PC-3 (cell line): ENCODE measurements at regions not wholly inside any gene's neighbourhood (a gene's known extent, or its start where the extent isn't known, plus 50 kb on each side); places are given as distances from the start of the nearest gene placed in this dataset.

ENCODE experiments used
- EZH2 ChIP-seq: fragments of 300-600 bp; sonication (generic); IDR thresholded peaks from one replicate; pipeline ENCODE4 v1.6.1; 2017; ENCODE audit warnings: antibody characterized with exemption, mild to moderate bottlenecking, low read length; ENCODE audit not compliant: unreplicated experiment
- EZH2phosphoT487 ChIP-seq: fragments of 300-600 bp; sonication (generic); IDR thresholded peaks from 2 replicates; pipeline ENCODE4 v1.6.1; 2018; ENCODE audit warnings: mild to moderate bottlenecking, antibody characterized with exemption, low read length, borderline replicate concordance
- TF ChIP-seq, protein P1 (sequence below): fragments of 300-600 bp; sonication (generic); conservative IDR thresholded peaks from 2 replicates; pipeline ENCODE4 v1.5.1; 2017; ENCODE audit warnings: antibody characterized with exemption, low read depth, mild to moderate bottlenecking, low read length

- TF ChIP-seq, protein P1, sequence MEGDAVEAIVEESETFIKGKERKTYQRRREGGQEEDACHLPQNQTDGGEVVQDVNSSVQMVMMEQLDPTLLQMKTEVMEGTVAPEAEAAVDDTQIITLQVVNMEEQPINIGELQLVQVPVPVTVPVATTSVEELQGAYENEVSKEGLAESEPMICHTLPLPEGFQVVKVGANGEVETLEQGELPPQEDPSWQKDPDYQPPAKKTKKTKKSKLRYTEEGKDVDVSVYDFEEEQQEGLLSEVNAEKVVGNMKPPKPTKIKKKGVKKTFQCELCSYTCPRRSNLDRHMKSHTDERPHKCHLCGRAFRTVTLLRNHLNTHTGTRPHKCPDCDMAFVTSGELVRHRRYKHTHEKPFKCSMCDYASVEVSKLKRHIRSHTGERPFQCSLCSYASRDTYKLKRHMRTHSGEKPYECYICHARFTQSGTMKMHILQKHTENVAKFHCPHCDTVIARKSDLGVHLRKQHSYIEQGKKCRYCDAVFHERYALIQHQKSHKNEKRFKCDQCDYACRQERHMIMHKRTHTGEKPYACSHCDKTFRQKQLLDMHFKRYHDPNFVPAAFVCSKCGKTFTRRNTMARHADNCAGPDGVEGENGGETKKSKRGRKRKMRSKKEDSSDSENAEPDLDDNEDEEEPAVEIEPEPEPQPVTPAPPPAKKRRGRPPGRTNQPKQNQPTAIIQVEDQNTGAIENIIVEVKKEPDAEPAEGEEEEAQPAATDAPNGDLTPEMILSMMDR = no peak
- TF ChIP-seq EZH2 = no peak
- no peak for TF ChIP-seq EZH2phosphoT487
Observed at GRCh38 chr5:12870872-12871539, 966.8 kb upstream of the CTNND2 start.
